Prostate gland (tissue), 1 donor: ENCODE measurements at regions not wholly inside any gene's neighbourhood (a gene's known extent, or its start where the extent isn't known, plus 50 kb on each side); places are given as distances from the start of the nearest gene placed in this dataset.

Experiments used
- POLR2A ChIP-seq: fragments of 450-650 bp; IDR thresholded peaks from one replicate; pipeline ENCODE4 v1.6.1; 2016; ENCODE audit warnings: antibody characterized with exemption, mild to moderate bottlenecking
- POLR2AphosphoS5 ChIP-seq: sonication (generic); formaldehyde crosslinking; IDR thresholded peaks from one replicate; pipeline ENCODE4 v1.6.1; 2017; ENCODE audit warnings: antibody characterized with exemption

DNA sequence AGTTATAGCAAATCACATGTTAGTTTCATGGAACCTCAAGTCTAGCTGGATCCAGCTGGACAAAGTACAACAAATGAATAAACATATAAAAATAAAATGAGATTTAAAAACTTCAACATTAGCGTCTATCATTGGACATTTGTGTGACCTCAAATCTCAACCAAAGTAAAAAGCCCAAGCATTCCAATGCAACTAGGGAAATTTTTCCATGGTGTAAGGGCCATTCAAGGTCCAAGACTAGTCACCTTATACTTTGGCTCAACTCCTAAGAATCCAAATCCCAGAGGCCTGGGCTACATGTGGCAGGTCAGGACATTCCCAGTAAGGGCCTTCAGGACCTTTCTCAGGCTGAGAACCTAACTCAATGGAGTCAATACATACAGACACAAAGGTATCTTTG is 137.4 kb upstream of the DMAC1 start:
- TF ChIP-seq POLR2A: no peak
- TF ChIP-seq POLR2AphosphoS5: no peak
